ENCODE measurements at regions not wholly inside any gene's neighbourhood (a gene's known extent, or its start where the extent isn't known, plus 50 kb on each side); places are given as distances from the start of the nearest gene placed in this dataset.

GRCh38 chr4:125826801-125827695 lies 512.3 kb downstream of the FAT4 start:
- Histone ChIP-seq H3K36me3 (no peaks in the 10 kb centered on the region), H3K4me1 (ENCODE audit: insufficient read depth) (no peaks in the 10 kb centered on the region), H3K9me3 (no peaks in the 10 kb centered on the region), H3K27me3 (no peaks in the 10 kb centered on the region), H3K4me3 (no peak overlapping the region), H3K27ac (no peak overlapping the region)
- TF ChIP-seq CTCF (IDR thresholded peaks at IDR 0.05) (no peak), POLR2A (IDR thresholded peaks at IDR 0.05) (no peak), EP300 (IDR thresholded peaks at IDR 0.05) (no peak)
- WGBS, 3 donors: 60 to 70% (median 68%) methylated on average over 3 of the region's 3 CpGs
- no peak for DNase-seq
- intact Hi-C loops (cut with DNase I): no loop called here

- no peak for TF ChIP-seq EP300 (IDR thresholded peaks at IDR 0.05)
- no peak for DNase-seq
- Histone ChIP-seq H3K36me3 (no peaks in the 10 kb centered on the region), H3K9me3 (no peaks in the 10 kb centered on the region), H3K4me3 (no peak overlapping the region), H3K27ac (no peak overlapping the region), H3K27me3 (no peaks in the 10 kb centered on the region), H3K4me1 (ENCODE audit: insufficient read depth) (no peaks in the 10 kb centered on the region)
- intact Hi-C loops (cut with DNase I): no loop called here
Measured at GRCh38 chr4:125827696-125828052, 512.9 kb downstream of the FAT4 start.

GRCh38 chr4:125828346-125828745 lies 513.6 kb downstream of the FAT4 start:
- no peaks in the 10 kb centered on the region for H3K9me3 ChIP-seq
- TF ChIP-seq EP300 (IDR thresholded peaks at IDR 0.05) (no peak), POLR2A (IDR thresholded peaks at IDR 0.05) (no peak), CTCF (IDR thresholded peaks at IDR 0.05) (no peak)
- H3K4me3 ChIP-seq: no peak overlapping the region
- DNase-seq: no peak
- intact Hi-C loops (cut with DNase I): no loop called here
- no peaks in the 10 kb centered on the region for H3K4me1 ChIP-seq (ENCODE audit: insufficient read depth)
- H3K36me3 ChIP-seq: no peaks in the 10 kb centered on the region
- H3K27ac ChIP-seq: no peak overlapping the region
- no peaks in the 10 kb centered on the region for H3K27me3 ChIP-seq
- WGBS, 3 donors: 34 to 64% (median 45%) methylated on average over 2 of the region's 2 CpGs

GRCh38 chr4:125832161-125832560 lies 517.4 kb downstream of the FAT4 start:
- 90 to 94% (median 93%) methylated on average over 3 of the region's 3 CpGs for WGBS, 3 donors
- Histone ChIP-seq H3K27me3 (no peaks in the 10 kb centered on the region), H3K36me3 (no peaks in the 10 kb centered on the region), H3K4me3 (no peak overlapping the region), H3K9me3 (no peaks in the 10 kb centered on the region), H3K4me1 (ENCODE audit: insufficient read depth) (no peaks in the 10 kb centered on the region), H3K27ac (no peak overlapping the region)
- no peak for TF ChIP-seq CTCF (IDR thresholded peaks at IDR 0.05)
- intact Hi-C loops (cut with DNase I): no loop called here
- no peak for DNase-seq

- Histone ChIP-seq H3K4me1 (ENCODE audit: insufficient read depth) (no peaks in the 10 kb centered on the region), H3K27me3 (no peaks in the 10 kb centered on the region), H3K27ac (no peak overlapping the region), H3K36me3 (no peaks in the 10 kb centered on the region), H3K4me3 (no peak overlapping the region), H3K9me3 (no peaks in the 10 kb centered on the region)
- intact Hi-C loops (cut with DNase I): no loop called here
- WGBS, 3 donors: 51 to 61% (median 59%) methylated on average over 4 of the region's 4 CpGs
- DNase-seq: no peak
- no peak for TF ChIP-seq EP300 (IDR thresholded peaks at IDR 0.05)
- no peak for TF ChIP-seq POLR2A (IDR thresholded peaks at IDR 0.05)
- TF ChIP-seq CTCF (IDR thresholded peaks at IDR 0.05): no peak
Measured at GRCh38 chr4:125836597-125837195, 521.9 kb downstream of the FAT4 start.
